Stomach smooth muscle (tissue), 2 donors: ENCODE measurements at regions not wholly inside any gene's neighbourhood (a gene's known extent, or its start where the extent isn't known, plus 50 kb on each side); places are given as distances from the start of the nearest gene placed in this dataset.
"Not testable (repeated sequence)": the region's sequence is repeated elsewhere in the genome, so short reads cannot be mapped to it uniquely, and the experiment has no call there.

Source experiments
- H3K27ac ChIP-seq: one replicate; pipeline ENCODE4 v1.7.0; 2013; ENCODE audit warnings: mild to moderate bottlenecking, low read length, inconsistent platforms
- H3K27me3 ChIP-seq, 2 donors: one replicate each; pipeline ENCODE4 v1.7.0; 2013; ENCODE audit warnings: low read length in 2 of 2; ENCODE audit not compliant: insufficient read depth in 2 of 2, control insufficient read depth in 1 of 2
- H3K36me3 ChIP-seq, 2 donors: one replicate each; pipeline ENCODE4 v1.7.0; 2013; ENCODE audit warnings: low read length in 2 of 2; ENCODE audit not compliant: control insufficient read depth in 2 of 2, insufficient read depth in 2 of 2
- H3K4me1 ChIP-seq: one replicate; pipeline ENCODE4 v1.7.0; 2013; ENCODE audit warnings: low read length; ENCODE audit not compliant: control insufficient read depth, insufficient read depth
- H3K4me3 ChIP-seq, 2 donors: one replicate each; pipeline ENCODE4 v1.7.0; 2013; ENCODE audit warnings: low read length in 2 of 2
- H3K9ac ChIP-seq, 2 donors: one replicate each; pipeline ENCODE4 v1.7.0; 2013; ENCODE audit warnings: low read length in 2 of 2, mild to moderate bottlenecking in 1 of 2
- H3K9me3 ChIP-seq, 2 donors: one replicate each; pipeline ENCODE4 v1.7.0; 2013; ENCODE audit warnings: low read length in 2 of 2; ENCODE audit not compliant: control insufficient read depth in 2 of 2
- donor health status: healthy.
- donor health status: Pancreatic carcinoma.

DNA sequence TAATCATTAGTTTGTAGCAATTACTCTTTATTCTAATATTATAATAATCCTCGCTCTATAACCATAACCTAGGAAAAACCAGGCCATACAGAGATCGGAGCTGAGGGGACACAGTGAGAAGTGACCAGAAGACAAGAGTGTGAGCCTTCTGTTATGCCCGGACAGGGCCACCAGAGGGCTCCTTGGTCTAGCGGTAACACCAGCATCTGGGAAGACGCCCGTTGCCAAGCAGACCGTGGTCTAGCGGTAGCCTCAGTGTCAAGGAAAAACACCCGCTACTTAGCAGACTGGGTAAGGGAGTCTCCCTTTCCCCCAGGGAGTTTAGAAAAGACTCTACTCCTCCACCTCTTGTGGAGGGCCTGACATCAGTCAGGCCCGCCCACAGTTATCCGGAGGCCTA is 235.9 kb upstream of the ACO1 start:
- H3K27ac ChIP-seq, H3K4me3 ChIP-seq, H3K36me3 ChIP-seq, H3K27me3 ChIP-seq, H3K9me3 ChIP-seq, H3K4me1 ChIP-seq, H3K9ac ChIP-seq: not testable (repeated sequence)

DNA sequence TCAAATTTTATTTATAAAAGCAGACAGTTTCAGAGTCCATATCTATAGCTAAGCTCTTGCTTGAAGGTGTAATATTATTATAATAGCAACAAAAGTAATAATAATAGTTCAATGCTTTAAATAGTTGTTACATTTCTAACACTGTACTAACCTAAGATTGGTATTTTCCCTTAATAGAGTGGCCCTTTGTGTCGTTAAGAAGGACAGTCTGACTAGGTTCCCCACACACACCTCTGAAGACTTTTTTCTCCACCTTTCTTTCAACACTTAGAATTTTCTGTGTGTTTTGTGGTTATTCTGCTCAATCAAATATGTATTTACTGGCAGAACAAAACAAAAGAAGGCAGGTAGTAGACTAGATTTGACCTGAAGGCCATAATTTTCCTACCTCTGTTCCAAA is 223.2 kb upstream of the ACO1 start:
- no peak overlapping the region for H3K27ac ChIP-seq
- no peak overlapping the region for H3K9ac ChIP-seq
- H3K4me3 ChIP-seq, result no peak overlapping the region
- H3K9me3 ChIP-seq, result no peaks in the 10 kb centered on the region
- H3K27me3 ChIP-seq, result no peaks in the 10 kb centered on the region
- no peaks in the 10 kb centered on the region for H3K4me1 ChIP-seq
- no peaks in the 10 kb centered on the region for H3K36me3 ChIP-seq

DNA sequence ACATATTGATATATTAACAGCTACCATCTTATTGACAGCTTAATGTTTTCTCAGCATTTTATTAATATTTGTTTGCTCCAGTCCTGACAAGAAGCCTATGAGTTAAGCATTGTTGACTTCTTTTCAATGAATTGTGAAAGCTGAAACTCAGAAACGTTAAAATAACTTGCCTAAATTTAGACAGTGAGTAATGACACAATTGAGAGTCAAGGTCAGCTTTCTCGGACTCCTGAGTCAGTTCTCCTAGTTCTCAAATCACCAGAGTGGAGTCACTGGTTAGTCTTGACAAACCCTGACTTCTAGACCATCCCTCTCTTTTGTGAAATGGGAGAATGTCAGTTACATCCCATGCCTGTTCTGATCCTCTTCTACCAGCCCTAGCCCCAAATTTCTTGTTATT is 222.7 kb upstream of the ACO1 start:
- H3K27me3 ChIP-seq, result no peaks in the 10 kb centered on the region
- H3K4me3 ChIP-seq, result no peak overlapping the region
- H3K9me3 ChIP-seq, result no peaks in the 10 kb centered on the region
- no peaks in the 10 kb centered on the region for H3K4me1 ChIP-seq
- no peak overlapping the region for H3K27ac ChIP-seq
- H3K36me3 ChIP-seq, result no peaks in the 10 kb centered on the region
- no peak overlapping the region for H3K9ac ChIP-seq

DNA sequence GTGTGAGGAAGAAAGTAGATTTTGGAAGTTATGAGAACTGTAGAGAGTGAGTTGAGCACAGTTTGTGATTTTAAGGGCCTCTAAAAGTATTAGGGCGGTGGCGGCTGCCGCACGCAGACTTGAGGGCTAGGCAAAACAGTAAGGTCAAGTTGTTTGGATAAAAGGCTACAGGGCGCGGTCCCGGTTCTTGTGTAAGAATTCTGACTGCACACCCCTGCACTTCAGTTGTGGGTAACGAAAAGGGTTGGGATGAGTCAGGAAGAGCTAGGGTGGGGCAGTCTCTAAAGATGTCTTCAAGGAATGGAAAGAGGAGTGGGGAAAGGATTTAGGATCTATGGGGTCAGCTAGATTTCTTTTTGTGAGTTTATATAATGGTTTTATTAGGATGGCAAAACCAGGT is 218.1 kb upstream of the ACO1 start:
- H3K9ac ChIP-seq, H3K4me3 ChIP-seq, H3K9me3 ChIP-seq, H3K27ac ChIP-seq, H3K4me1 ChIP-seq, H3K36me3 ChIP-seq, H3K27me3 ChIP-seq: not testable (repeated sequence)

DNA sequence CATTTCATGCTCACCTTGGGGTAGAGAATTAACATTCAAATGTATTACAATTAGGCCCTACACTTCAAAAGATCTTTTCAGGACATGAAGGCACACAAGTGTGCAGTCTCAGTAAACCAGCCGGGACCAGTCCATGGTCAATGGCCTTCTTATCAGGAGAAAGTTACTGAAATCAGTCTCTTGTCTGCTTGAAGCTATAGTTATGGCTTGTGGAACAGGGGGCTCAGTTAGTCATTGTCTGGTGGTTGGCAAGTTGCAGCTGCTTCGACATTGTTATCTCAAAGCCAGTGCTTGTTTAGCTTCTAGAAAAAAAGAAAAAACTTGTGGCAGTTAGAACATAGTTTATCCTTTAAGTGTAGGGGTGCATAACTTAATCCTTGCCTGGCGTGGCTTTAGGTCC is 213.1 kb upstream of the ACO1 start:
- Histone ChIP-seq H3K9ac (no peak overlapping the region), H3K27ac (no peak overlapping the region), H3K9me3 (no peaks in the 10 kb centered on the region), H3K4me3 (no peak overlapping the region), H3K36me3 (no peaks in the 10 kb centered on the region), H3K27me3 (no peaks in the 10 kb centered on the region), H3K4me1 (no peaks in the 10 kb centered on the region)

DNA sequence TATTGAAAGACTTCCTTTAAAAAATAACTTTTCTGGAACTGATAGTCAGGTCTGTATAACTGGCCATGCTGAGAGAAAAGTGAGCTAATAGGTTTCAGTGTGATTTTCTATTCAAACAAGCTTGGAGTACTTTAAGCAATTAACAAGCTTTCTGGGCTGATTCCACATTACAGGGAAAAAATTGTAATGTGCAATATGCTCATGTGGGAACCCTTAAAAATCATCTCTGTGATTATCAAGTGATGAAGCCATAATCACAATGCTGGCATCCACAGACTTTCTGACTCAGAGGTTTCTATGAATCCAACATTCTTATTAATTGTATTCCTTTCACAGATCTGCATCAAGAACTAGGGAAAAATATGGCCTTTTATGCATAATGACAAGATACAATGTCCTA is 212.2 kb upstream of the ACO1 start:
- Histone ChIP-seq H3K9ac (no peak overlapping the region), H3K27ac (no peak overlapping the region), H3K4me1 (no peaks in the 10 kb centered on the region), H3K4me3 (no peak overlapping the region), H3K9me3 (no peaks in the 10 kb centered on the region), H3K36me3 (no peaks in the 10 kb centered on the region), H3K27me3 (no peaks in the 10 kb centered on the region)

DNA sequence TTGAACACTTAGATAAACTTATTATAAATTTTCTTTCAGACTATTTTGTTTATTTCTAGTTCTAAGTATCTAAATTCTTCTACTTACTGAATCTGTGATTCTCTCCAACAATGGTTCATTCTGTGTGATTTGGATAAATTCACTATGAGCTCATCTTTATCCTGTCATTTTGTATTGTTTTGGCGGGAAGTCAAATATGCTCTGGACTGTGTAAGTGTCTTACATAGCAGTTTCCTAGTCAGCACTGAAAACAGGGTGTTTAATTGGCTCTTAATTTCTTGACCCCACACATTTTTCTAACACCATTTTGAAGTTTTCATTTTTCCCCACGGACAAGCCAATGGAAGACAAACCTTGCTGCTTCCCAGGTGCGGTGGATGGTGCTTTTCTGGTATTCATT is 207.0 kb upstream of the ACO1 start:
- Histone ChIP-seq H3K27me3 (no peaks in the 10 kb centered on the region), H3K4me3 (no peak overlapping the region), H3K27ac (no peak overlapping the region), H3K9ac (no peak overlapping the region), H3K9me3 (no peaks in the 10 kb centered on the region), H3K36me3 (no peaks in the 10 kb centered on the region), H3K4me1 (no peaks in the 10 kb centered on the region)

DNA sequence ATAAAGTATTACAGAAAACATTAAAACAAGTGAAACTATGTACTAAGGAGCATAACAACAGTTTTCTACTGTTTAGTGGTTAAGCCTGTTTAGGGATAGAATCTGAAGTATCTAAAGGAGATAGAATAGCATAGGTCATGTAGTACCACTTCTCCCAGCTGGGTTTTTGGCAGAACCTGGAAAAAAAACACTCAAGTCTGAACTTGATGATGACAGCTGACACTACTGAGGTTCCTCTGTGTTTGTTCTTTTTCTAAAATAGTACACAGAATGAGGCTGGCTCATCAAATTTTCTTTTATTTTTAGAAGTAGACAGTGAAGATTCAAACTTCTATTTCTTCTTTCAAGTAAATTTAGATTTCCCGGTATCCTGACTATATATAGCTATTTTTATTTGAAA is 203.8 kb upstream of the ACO1 start:
- no peak overlapping the region for H3K27ac ChIP-seq
- no peak overlapping the region for H3K4me3 ChIP-seq
- H3K36me3 ChIP-seq, result no peaks in the 10 kb centered on the region
- no peak overlapping the region for H3K9ac ChIP-seq
- no peaks in the 10 kb centered on the region for H3K9me3 ChIP-seq
- no peaks in the 10 kb centered on the region for H3K27me3 ChIP-seq
- no peaks in the 10 kb centered on the region for H3K4me1 ChIP-seq

DNA sequence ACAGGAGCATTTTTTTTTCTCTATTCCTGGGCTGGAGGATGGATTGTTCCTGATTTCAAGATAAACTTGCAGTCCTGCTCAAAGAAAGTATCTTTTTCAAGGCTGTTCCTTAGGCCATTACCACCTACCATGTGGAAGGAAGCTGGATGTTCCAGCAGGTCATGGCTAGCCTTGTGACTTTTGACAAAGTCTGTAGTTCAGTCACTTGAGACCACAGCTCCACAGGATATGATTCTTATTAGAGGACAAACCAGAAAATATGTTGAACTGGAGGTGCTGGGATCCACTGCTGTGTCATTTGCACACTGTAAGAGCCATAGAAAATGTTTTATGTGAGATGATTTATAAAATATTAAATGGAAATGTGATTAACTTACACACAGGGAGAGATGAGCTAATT is 184.2 kb upstream of the ACO1 start:
- H3K27me3 ChIP-seq, result no peaks in the 10 kb centered on the region
- H3K4me3 ChIP-seq, result no peak overlapping the region
- no peaks in the 10 kb centered on the region for H3K4me1 ChIP-seq
- no peak overlapping the region for H3K9ac ChIP-seq
- no peaks in the 10 kb centered on the region for H3K36me3 ChIP-seq
- no peaks in the 10 kb centered on the region for H3K9me3 ChIP-seq
- H3K27ac ChIP-seq, result no peak overlapping the region

DNA sequence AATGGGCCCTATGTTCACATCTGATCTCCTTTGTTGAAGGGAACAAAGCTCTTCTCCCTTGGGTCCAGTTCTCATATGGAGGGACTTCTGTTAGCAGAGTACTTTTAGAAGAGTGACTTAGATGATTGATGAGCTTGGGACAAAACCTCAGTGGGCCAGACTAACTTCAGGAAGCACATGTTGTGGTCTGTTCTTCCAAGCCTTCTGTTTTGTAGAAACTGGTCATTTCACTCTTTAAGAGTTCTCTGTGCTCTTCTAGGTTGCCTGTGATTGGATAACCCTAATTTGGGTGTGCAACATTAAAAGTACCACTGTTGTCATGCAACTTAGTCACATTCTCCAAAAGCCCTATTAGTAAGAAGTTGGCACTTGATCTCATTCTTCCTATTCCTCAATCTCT is 183.5 kb upstream of the ACO1 start:
- Histone ChIP-seq H3K27me3 (no peaks in the 10 kb centered on the region), H3K4me3 (no peak overlapping the region), H3K36me3 (no peaks in the 10 kb centered on the region), H3K9ac (no peak overlapping the region), H3K9me3 (no peaks in the 10 kb centered on the region), H3K4me1 (no peaks in the 10 kb centered on the region), H3K27ac (no peak overlapping the region)

DNA sequence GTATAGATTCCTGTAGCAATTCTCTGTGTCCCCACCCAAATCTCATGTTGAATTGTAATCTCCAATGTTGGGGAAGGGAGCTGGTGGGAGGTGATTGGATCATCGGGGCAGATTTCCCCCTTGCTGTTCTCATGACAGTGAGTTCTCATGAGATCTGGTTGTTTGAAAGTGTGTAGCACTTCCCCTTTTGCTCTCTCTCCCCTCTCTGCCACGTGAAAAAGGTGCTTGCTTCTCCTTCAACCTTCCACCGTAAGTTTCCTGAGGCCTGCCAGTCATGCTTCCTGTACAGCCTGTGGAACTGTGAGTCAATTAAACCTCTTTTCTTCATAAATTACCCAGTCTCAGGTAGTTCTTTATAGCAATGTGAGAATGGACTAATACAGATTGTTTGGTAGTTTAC is 175.3 kb upstream of the ACO1 start:
- H3K36me3 ChIP-seq, H3K4me3 ChIP-seq, H3K4me1 ChIP-seq, H3K9me3 ChIP-seq, H3K27ac ChIP-seq, H3K27me3 ChIP-seq, H3K9ac ChIP-seq: not testable (repeated sequence)
